H9 (cell line): ENCODE measurements at regions not wholly inside any gene's neighbourhood (a gene's known extent, or its start where the extent isn't known, plus 50 kb on each side); places are given as distances from the start of the nearest gene placed in this dataset.

Source experiments
- DNase-seq: peaks from one replicate; pipeline ENCODE4 v3.0.0-alpha.2; 2017
- H2AFZ ChIP-seq: one replicate; pipeline ENCODE4 v1.6.1; 2013; ENCODE audit warnings: mild to moderate bottlenecking, low read length, control low read depth, moderate library complexity
- H2AK5ac ChIP-seq: 2 replicates; pipeline ENCODE4 v1.6.1; 2013; ENCODE audit warnings: low read length, control low read depth, mixed read lengths; ENCODE audit not compliant: insufficient read length
- H2BK120ac ChIP-seq: one replicate; pipeline ENCODE4 v1.6.1; 2013; ENCODE audit warnings: low read depth, mild to moderate bottlenecking, low read length, control low read depth, inconsistent platforms; ENCODE audit not compliant: poor library complexity, severe bottlenecking
- H2BK12ac ChIP-seq: 2 replicates; pipeline ENCODE4 v1.6.1; 2013; ENCODE audit warnings: low read length, control low read depth, mixed read lengths, low read depth; ENCODE audit not compliant: insufficient read length
- H2BK15ac ChIP-seq: 2 replicates; pipeline ENCODE4 v1.6.1; 2013; ENCODE audit warnings: low read depth, low read length, control low read depth
- H2BK20ac ChIP-seq: one replicate; pipeline ENCODE4 v1.6.1; 2013; ENCODE audit warnings: low read depth, mild to moderate bottlenecking, low read length, control low read depth, inconsistent platforms; ENCODE audit not compliant: poor library complexity, severe bottlenecking
- H2BK5ac ChIP-seq: 2 replicates; pipeline ENCODE4 v1.6.1; 2013; ENCODE audit warnings: low read length, control low read depth, mixed read lengths; ENCODE audit not compliant: insufficient read length
- H3K14ac ChIP-seq: 2 replicates; pipeline ENCODE4 v1.6.1; 2013; ENCODE audit warnings: low read length, control low read depth; ENCODE audit not compliant: insufficient read depth
- H3K18ac ChIP-seq: 2 replicates; pipeline ENCODE4 v1.6.1; 2013; ENCODE audit warnings: low read depth, mild to moderate bottlenecking, mixed read lengths, low read length, control low read depth; ENCODE audit not compliant: insufficient read length
- H3K23ac ChIP-seq: 2 replicates; pipeline ENCODE4 v1.6.1; 2013; ENCODE audit warnings: low read length, control low read depth, mixed read lengths, low read depth; ENCODE audit not compliant: insufficient read length
- H3K23me2 ChIP-seq: 2 replicates; pipeline ENCODE4 v1.6.1; 2013; ENCODE audit warnings: low read depth, mild to moderate bottlenecking, mixed read lengths, low read length, control low read depth; ENCODE audit not compliant: insufficient read length, poor library complexity, severe bottlenecking
- H3K27ac ChIP-seq: 2 replicates; pipeline ENCODE4 v1.5.1; 2013; ENCODE audit warnings: low read length, control low read depth, mixed read lengths, low read depth; ENCODE audit not compliant: insufficient read length
- H3K27me3 ChIP-seq: 2 replicates; pipeline ENCODE4 v1.6.1; 2013; ENCODE audit warnings: low read length, control low read depth, inconsistent platforms; ENCODE audit not compliant: insufficient read depth
- H3K4ac ChIP-seq: 2 replicates; pipeline ENCODE4 v1.6.1; 2013; ENCODE audit warnings: low read depth, mild to moderate bottlenecking, control low read depth, inconsistent platforms, low read length, moderate library complexity
- H3K4me1 ChIP-seq: 2 replicates; pipeline ENCODE4 v1.6.1; 2013; ENCODE audit warnings: low read length, control low read depth, inconsistent platforms; ENCODE audit not compliant: insufficient read depth
- H3K4me2 ChIP-seq: 2 replicates; pipeline ENCODE4 v1.6.1; 2013; ENCODE audit warnings: low read length, control low read depth, mixed read lengths; ENCODE audit not compliant: insufficient read length, insufficient read depth
- H3K56ac ChIP-seq: 2 replicates; pipeline ENCODE4 v1.6.1; 2013; ENCODE audit warnings: low read depth, mild to moderate bottlenecking, mixed read lengths, low read length, control low read depth; ENCODE audit not compliant: insufficient read length
- H3K79me1 ChIP-seq: 2 replicates; pipeline ENCODE4 v1.6.1; 2013; ENCODE audit warnings: low read depth, mild to moderate bottlenecking, moderate library complexity, low read length, control low read depth, inconsistent platforms; ENCODE audit not compliant: insufficient read depth, poor library complexity, severe bottlenecking
- H3K79me2 ChIP-seq: 2 replicates; pipeline ENCODE4 v1.6.1; 2013; ENCODE audit warnings: low read length, control low read depth, inconsistent platforms; ENCODE audit not compliant: insufficient read depth
- H3K9ac ChIP-seq: 2 replicates; pipeline ENCODE4 v1.6.1; 2013; ENCODE audit warnings: low read length, control low read depth, mixed read lengths; ENCODE audit not compliant: insufficient read length; ENCODE audit errors: extremely low read depth
- H3K9me3 ChIP-seq: one replicate; pipeline ENCODE4 v1.6.1; 2013; ENCODE audit warnings: low read depth, low read length, inconsistent platforms; ENCODE audit not compliant: control insufficient read depth
- H3T11ph ChIP-seq: one replicate; pipeline ENCODE4 v1.6.1; 2013; ENCODE audit warnings: mild to moderate bottlenecking, low read length, control low read depth, inconsistent platforms
- H4K20me1 ChIP-seq: one replicate; pipeline ENCODE4 v1.6.1; 2013; ENCODE audit not compliant: control insufficient read depth, insufficient read length, insufficient read depth
- H4K5ac ChIP-seq: 2 replicates; pipeline ENCODE4 v1.6.1; 2013; ENCODE audit warnings: low read depth, mild to moderate bottlenecking, mixed read lengths, low read length, control low read depth; ENCODE audit not compliant: insufficient read length
- H4K8ac ChIP-seq: replicated peaks from 2 replicates; pipeline ENCODE4 v1.6.1; 2013; ENCODE audit warnings: low read length, control low read depth, mixed read lengths, low read depth; ENCODE audit not compliant: insufficient read length
- H4K91ac ChIP-seq: 2 replicates; pipeline ENCODE4 v1.6.1; 2013; ENCODE audit warnings: low read depth, mild to moderate bottlenecking, moderate library complexity, mixed read lengths, low read length, control low read depth; ENCODE audit not compliant: insufficient read length
- H3K27ac Mint-ChIP-seq, 3 experiments: 2 replicates in 2 of 3; 3 replicates in 1 of 3; pipeline ENCODE4 v1.8.0; 2020 to 2021; ENCODE audit warnings: mixed read lengths in 3 of 3, mild to moderate bottlenecking in 1 of 3, moderate library complexity in 1 of 3
- H3K27me3 Mint-ChIP-seq: 2 replicates; pipeline ENCODE4 v1.8.0; 2021; ENCODE audit warnings: low read depth, mild to moderate bottlenecking, moderate library complexity, mixed read lengths
- H3K36me3 Mint-ChIP-seq, 3 experiments: 2 replicates in 2 of 3; 3 replicates in 1 of 3; pipeline ENCODE4 v1.8.0; 2020 to 2021; ENCODE audit warnings: low read depth in 3 of 3, mixed read lengths in 3 of 3; ENCODE audit not compliant: insufficient read depth in 1 of 3
- H3K4me1 Mint-ChIP-seq, 2 experiments: 2 replicates each; pipeline ENCODE4 v1.8.0; 2020; ENCODE audit warnings: mixed read lengths in 2 of 2
- H3K4me3 Mint-ChIP-seq, 2 experiments: 2 replicates in 1 of 2; 3 replicates in 1 of 2; pipeline ENCODE4 v1.8.0; 2020 to 2021; ENCODE audit warnings: mild to moderate bottlenecking in 2 of 2, mixed read lengths in 2 of 2, moderate library complexity in 1 of 2
- H3K9me3 Mint-ChIP-seq, 2 experiments: 2 replicates in 1 of 2; 3 replicates in 1 of 2; pipeline ENCODE4 v1.8.0; 2020; ENCODE audit warnings: mild to moderate bottlenecking in 2 of 2, mixed read lengths in 2 of 2, moderate library complexity in 1 of 2
- WGBS: extraction: QIAGEN DNeasy Blood & Tissue Kit; methylation state at CpG from one replicate; pipeline ENCODE4 v1.1.7; 2013; ENCODE audit warnings: missing lambda C conversion rate, low lambda C conversion rate, mixed read lengths; ENCODE audit not compliant: insufficient read length; ENCODE audit errors: extremely low coverage; 5-methylcytosine and 5-hydroxymethylcytosine counted together
- TF ChIP-seq, protein P1 (sequence below): fragments of 200-600 bp; sonication (generic); conservative IDR thresholded peaks from 3 replicates; pipeline ENCODE4 v1.8.0; 2021; ENCODE audit warnings: antibody characterized with exemption, mild to moderate bottlenecking

DNA sequence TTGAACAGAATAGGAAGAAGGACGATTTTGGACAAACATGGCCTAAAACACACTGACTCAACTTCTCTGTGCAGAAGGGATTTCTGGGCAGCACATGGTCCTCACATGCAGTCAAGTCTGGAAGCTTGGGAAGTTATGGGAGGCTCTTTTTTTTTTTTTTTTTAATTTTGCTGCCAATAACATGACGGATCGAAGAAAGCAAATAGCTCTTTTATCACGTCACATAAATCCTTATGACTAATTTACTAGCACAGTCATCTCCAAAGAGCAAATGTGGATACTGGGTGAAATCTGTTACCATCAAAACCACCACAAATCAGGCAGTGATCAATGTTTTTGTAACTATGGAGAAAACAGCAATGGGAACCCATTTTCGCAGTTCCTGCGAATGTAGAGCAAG is 193.3 kb upstream of the FAM9B start:
- Histone ChIP-seq H3K18ac (no peak overlapping the region), H4K91ac (no peak overlapping the region), H3K4me2 (no peak overlapping the region), H3K9me3 (no peaks in the 10 kb centered on the region), H3K14ac (no peak overlapping the region), H2AFZ (no peak overlapping the region), H4K5ac (no peak overlapping the region), H3K27ac (no peak overlapping the region), H3K4me1 (no peaks in the 10 kb centered on the region), H2BK5ac (no peak overlapping the region), H3K9ac (no peak overlapping the region), H2BK12ac (no peak overlapping the region), H3K79me2 (no peaks in the 10 kb centered on the region), H2BK120ac (no peak overlapping the region), H2BK15ac (no peak overlapping the region), H3K23me2 (no peaks in the 10 kb centered on the region), H2BK20ac (no peak overlapping the region), H3K4ac (no peak overlapping the region), H3T11ph (no peak overlapping the region), H4K20me1 (no peaks in the 10 kb centered on the region), H2AK5ac (no peak overlapping the region), H3K27me3 (no peaks in the 10 kb centered on the region), H3K79me1 (no peaks in the 10 kb centered on the region), H3K23ac (no peak overlapping the region), H3K56ac (no peak overlapping the region), H4K8ac (no peak overlapping the region)
- WGBS: no CpG with 5 or more reads among the region's 6 CpGs
- Mint-ChIP-seq H3K27me3 (no peaks in the 10 kb centered on the region), H3K9me3 (peaks cover 34 to 50% of the 10 kb centered on the region in 2 experiments), H3K4me3 (no peak overlapping the region), H3K4me1 (peaks cover 2% of the 10 kb centered on the region in 2 experiments), H3K36me3 (peaks cover 6 to 14% (median 11%) of the 10 kb centered on the region in 3 experiments), H3K27ac (no peak overlapping the region)
- no peak for DNase-seq
- TF ChIP-seq, protein P1, sequence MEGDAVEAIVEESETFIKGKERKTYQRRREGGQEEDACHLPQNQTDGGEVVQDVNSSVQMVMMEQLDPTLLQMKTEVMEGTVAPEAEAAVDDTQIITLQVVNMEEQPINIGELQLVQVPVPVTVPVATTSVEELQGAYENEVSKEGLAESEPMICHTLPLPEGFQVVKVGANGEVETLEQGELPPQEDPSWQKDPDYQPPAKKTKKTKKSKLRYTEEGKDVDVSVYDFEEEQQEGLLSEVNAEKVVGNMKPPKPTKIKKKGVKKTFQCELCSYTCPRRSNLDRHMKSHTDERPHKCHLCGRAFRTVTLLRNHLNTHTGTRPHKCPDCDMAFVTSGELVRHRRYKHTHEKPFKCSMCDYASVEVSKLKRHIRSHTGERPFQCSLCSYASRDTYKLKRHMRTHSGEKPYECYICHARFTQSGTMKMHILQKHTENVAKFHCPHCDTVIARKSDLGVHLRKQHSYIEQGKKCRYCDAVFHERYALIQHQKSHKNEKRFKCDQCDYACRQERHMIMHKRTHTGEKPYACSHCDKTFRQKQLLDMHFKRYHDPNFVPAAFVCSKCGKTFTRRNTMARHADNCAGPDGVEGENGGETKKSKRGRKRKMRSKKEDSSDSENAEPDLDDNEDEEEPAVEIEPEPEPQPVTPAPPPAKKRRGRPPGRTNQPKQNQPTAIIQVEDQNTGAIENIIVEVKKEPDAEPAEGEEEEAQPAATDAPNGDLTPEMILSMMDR: no peak
